ENCODE measurements at regions not wholly inside any gene's neighbourhood (a gene's known extent, or its start where the extent isn't known, plus 50 kb on each side); places are given as distances from the start of the nearest gene placed in this dataset.

DNA sequence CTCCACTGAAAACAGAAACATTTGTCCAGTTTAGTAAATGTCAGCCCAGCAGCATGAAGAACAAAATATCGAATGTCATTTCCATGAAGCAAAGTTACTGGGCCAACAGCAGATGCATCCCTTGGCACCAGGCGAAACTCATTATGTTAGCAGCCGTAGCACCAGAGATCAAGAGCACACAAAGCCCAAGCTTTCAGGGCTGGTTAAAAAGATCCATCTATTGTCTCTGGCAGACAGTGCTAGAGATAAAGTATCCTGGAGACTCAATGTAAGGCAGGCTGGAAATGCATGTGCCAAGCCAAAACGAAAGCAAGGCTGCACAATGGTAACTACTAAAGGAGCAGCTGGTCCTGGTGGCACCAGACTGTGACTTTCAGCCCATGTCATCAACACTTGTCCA, 120.3 kb upstream of the PLEKHG7 start:
- no peak for DNase-seq (ENCODE audit: low spot score)

DNA sequence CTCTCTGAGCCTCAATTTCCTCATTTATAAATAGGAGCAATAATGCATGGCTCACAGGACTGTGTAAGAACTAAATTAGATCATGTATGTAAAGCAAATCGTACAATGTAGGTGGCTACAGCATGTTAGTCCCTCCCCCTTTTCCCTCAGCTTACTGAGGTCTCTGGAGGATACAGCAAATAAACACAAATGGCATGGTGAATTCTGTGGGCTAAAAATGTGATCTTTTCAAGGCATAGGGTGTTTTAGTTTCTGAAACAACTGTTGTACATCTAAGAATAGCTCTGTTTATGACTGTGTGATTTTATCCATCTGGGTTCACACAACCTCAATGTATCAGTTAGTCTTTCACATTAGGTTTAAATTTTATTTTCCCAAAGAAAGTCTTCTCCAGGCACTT, 121.2 kb upstream of the PLEKHG7 start:
- DNase-seq (ENCODE audit: low spot score): no peak

DNA sequence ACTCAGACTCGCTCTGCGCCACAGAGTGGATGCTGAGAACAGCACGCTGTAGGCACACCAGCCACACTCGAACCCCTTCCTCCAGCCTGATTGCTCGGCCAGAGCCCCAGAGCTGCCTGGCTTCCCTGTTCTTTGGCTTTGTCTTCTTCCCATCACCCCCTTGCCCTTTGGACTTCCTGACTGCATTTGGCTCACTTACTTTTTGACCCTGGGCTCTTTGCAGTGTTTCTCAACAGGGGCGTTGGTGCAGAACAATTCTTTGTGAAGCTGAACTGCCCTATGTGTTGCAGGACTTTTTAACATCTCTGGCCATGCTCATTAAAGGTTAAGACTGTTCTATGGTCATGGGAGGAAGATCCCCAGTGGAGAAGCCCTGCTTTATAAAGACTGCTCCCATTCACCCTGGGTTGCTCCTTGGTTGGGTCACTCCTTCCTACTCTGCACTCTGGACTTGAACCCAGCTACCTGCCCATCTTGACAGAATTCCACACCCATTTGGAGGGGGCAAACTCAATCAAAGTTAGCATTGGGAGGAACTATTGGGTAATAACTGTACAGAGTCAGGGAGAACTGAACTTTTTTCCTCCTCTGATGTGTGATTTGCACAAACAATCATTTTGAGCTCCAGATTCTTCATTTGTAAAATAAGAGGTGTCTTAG, 127.7 kb upstream of the PLEKHG7 start:
- DNase-seq (ENCODE audit: low spot score): no peak

DNA sequence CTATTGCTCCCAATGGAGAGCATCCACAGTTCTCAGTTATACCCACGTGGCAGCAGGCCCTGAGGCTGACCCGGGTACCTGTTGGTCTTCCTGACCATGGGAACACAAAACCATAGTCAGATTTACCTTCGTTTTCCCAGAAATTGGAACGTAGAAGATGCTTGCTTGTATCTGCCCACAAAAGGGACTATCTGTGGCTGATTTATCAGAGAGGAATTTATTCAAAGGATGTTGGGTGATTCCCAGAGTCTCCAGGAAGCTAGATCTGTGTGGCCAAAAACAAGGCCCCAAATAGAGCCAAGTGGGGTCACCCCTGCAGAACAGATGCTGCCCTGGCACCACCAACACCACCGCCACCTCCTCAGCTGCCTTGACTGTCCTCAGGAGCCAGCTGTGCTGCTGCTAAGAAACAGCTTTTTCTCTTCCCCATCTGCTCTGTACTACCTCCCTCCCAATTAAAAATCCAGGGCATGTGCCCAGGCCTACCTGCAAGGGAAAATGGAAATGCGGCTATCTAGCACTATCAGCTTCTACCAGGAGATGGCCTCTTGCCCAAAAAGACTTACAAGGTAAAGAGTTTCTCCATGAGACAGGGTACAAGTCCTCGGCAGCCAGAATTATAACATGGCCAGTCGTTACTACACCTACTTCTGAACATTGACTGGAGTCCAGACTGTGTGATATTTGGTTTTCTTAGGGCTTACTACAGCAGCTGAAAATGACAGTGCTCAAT, 128.6 kb upstream of the PLEKHG7 start:
- DNase-seq (ENCODE audit: low spot score): peak; percentile 35

DNA sequence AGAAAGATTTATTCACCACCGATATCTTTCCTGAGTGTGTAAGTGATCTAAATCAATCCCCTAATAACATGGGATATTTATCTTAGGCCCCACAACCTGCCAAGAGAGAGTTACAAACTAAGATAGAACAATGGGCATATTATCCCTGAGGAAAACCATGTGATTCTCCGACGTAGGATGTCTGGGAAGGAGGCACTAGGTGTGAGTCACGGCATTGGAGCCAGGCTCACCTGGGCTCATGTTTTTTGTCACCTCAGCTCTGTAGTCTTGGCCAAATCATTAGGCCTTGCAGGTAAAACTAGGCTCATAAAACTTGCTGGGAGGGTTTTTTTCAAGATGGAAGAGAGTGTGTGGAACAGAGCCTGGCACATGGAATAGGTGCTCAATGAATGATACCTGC, 129.7 kb upstream of the PLEKHG7 start:
- no peak for DNase-seq (ENCODE audit: low spot score)

DNA sequence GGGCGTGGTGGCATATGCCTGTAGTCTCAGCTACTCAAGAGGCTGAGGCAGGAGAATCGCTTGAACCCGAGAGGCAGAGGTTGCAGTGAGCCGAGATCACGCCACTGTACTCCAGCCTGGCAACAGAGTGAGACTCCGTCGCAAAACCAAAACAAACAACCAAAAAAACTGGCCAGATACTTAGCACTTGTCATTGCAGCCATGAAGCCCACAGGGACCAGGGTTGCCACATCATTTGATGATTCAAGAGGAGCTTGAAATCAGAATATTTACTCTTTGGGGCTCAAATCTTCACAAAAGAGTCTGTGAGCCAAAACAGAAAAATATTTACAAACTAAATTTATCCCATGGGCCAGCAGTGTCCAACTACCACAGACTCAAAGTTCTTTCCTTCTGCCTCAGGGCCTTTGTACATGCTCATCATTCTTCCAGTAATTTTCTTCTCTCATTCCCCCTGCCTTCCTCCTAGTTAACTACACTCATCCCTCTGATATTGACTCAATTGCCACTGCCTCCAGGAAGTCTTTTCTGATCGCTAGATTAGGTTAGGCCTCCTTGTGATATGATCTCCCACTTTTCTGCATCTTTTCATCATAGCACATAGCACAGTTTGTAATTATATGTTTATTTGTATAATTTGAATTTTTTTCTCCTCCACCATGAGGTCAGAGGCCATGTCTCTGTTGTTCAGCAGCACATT, 130.8 kb upstream of the PLEKHG7 start:
- no peak for DNase-seq (ENCODE audit: low spot score)

DNA sequence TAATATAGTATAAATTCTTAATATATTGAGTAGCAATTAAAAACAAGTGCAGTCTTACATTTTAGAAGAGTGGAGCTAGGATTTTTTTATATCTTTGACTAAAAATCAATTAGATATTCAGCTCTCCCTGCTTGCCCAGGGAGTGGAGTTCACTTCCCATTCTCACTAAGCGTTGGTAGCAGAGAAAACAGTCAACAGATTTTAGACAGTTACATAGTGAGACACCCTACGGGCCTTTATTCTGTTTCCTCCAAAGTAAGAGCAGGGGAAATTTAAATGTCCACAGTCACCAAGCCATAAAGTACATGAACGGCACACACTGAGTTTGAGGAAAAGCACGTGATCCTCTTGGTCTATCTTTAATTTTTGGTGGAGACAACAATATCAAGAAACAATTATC, 131.6 kb upstream of the PLEKHG7 start:
- no peak for DNase-seq (ENCODE audit: low spot score)

DNA sequence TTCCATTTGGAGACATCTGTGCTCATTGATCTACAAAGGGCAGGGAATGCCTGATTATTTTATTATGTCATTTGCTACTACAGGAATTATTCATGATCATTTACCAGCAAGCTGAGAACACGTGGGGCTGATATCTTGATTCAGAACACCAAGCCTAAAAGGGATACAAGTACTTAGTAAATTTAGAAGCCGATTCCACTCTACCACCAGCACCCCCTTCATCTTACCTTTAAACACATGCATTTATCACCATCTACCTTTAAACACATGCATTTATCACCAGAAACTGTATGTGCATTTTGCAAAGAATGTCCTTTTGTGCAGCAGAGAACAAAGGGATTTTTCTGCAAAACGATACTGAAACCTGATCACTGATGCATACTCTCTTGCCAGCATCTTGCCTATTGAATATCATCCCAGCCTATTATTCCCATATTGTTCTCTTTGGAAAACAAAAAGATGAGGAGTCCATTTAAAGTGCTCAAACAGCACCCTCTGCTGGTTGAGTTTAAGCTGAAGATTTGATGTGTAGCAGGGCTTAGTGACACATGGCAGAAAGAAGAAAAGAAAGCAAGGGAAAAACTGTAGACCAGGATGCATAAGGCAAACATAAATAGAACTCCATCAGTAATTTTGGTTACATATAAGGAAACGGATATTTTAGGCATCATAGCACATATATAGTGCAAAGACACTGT, 132.6 kb upstream of the PLEKHG7 start:
- DNase-seq (ENCODE audit: low spot score): peak; percentile 74

DNA sequence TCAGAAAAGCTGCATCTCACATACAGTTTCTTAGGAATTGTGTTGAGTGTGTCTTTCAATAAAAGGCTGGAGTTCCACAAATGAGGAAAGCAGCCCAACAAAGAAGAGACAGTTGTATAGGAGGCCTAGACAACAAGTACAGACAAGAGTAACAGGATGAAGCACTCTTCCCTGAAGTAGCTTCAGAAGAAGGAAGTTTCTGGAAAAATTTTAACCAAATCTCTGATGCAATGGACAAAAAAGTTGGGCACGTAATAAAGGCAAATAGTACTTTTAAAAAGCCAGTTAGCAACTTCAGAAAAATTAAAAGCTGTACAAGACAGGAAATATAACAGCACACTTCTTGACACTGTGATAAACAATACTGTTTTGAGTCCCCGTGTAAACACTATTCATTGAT, 134.1 kb upstream of the PLEKHG7 start:
- DNase-seq (ENCODE audit: low spot score): no peak

DNA sequence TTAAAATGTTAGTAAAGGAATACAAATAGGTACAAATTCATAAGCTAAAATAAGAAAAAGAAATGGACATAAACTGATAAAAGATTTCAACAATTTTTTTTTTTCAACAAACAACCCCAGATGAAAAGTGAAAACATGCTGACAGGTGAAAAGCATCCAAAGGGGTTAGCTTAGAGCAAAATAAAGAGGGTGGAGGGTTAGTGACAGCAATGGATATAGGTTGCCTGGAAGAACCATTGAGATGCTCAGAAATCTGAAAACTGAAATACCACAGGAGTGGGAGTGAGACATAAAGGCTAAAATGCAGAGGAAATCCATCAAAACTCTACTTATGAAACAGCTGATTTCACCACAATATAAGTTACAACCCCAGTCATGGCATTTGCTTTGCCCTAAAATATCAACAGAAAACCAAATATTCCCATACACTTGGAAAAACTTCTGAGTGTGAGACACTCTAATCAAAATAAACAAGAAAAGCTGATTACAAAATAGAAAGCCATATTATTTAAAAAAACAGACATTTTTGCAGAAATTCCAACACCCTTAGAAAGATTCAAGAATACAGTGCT, 136.3 kb upstream of the PLEKHG7 start:
- no peak for DNase-seq (ENCODE audit: low spot score)

DNA sequence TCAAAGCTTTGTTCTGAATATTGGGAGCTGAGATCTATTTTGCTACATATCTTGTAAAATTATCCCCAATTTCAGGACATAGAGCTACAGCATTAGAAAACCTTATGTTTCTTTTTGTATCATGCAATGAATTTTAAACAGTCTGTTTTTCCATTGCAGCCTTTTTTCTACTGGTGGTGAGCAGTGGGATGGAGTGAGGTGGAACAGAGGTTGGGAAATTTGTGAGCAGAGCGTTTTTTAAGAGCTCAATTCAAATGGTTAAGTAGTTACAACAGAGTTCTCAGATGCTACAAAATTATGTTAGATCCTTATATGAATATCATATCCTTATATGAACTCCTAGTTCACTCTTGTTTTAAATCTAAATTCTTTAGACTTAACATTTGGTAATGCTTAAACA, 139.0 kb upstream of the PLEKHG7 start:
- DNase-seq (ENCODE audit: low spot score): no peak

DNA sequence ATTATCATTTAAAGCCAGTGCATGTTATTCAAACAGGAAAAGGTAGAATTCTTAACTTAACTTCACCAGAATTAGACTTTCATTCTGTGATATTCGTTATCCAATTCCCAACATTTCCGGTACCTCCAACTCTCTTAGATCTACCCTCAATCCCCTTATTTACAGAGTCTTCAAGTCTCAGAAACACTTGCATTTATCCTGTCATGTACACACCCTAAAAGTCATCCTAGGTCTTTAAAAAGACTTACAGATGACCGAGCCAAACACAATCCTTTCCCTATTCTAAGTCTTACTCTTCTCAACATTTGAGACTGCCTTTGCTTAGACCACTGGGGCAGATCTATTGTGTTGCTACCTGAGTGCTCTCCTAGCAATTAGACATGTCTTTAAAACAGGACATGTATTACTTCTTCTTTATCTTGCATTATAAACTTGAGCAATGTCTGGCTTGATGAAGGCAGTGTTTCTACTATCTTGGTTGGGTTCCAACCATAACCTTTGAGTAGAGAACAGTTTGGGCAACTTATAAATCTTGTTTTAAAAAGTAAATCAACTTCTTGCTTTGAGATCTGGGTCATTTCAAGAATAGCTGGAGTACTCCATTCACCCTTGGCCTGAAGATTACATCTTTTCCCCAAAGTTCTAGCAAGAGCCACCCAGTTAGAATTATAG, 140.6 kb upstream of the PLEKHG7 start:
- DNase-seq (ENCODE audit: low spot score): no peak

DNA sequence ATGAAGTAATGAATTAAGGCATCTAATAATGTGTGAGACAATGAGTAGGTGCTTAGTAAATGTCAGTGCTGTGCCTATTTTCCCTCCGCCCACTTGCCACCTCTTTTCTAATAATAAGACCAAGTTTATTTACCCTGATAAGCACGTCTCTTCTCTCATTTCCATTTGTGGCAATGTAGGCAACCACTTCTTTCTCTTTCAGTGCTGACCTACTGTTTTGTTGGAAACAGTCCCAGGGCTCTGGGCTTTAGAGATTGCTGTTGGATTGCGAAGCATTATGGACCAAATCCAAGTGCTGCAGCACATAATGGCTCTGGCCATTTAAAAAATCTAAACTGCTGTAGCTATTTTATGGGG, 141.3 kb upstream of the PLEKHG7 start:
- no peak for DNase-seq (ENCODE audit: low spot score)

DNA sequence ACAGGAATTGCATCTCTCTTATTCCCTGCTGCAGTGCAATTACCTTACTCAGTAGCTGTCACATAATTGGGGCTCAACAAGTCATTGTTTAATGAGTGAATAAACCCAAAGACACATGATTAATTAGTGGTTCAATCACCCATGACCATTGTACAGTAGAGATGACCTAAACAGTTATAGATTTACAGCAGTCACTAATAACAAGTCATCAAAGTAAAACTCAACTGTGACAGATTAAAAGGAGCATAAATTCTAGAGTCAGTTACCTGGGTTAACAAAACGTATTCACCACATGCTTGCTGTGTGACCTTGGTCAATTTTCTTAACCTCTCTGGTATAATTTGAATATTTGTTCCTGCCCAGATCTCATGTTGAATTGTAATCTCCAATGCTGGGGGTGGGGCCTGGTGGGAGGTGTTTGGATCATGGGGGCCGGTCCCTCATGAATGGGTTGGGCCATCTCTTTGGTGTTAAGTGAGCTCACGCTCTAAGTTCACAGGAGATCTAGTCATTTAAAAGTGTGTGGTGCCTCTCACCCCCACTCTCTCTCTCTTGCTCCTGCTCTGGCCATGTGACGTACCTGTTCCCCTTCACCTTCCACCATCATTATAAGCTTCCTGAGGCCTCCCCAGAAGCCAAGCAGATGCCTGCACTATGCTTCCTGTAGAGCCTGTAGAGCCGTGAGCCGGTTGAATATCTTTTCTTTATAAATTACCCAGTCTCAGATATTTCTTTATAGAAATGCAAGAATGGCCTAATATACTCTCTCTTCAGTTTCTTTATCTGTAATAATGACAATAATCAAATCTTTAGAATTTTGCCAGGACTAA, 141.9 kb upstream of the PLEKHG7 start:
- no peak for DNase-seq (ENCODE audit: low spot score)

DNA sequence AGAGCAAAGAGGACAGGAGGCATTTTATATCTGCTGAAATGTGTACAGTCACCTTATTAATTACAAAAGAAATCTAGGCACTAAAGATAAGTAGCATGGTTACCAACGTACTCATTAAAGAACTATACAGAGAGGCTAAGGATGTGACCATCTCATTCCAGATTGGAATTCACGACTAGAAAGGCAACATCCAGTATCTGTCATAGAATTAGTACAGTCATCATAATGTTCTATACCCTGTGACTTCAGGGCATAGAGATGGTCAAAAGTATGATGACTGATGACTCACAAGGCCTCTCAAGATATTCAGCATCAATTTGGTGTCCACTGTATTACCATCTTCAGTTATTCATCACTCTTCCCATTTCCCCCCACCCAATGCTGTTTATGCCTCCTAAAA, 144.0 kb upstream of the PLEKHG7 start:
- DNase-seq (ENCODE audit: low spot score): no peak

DNA sequence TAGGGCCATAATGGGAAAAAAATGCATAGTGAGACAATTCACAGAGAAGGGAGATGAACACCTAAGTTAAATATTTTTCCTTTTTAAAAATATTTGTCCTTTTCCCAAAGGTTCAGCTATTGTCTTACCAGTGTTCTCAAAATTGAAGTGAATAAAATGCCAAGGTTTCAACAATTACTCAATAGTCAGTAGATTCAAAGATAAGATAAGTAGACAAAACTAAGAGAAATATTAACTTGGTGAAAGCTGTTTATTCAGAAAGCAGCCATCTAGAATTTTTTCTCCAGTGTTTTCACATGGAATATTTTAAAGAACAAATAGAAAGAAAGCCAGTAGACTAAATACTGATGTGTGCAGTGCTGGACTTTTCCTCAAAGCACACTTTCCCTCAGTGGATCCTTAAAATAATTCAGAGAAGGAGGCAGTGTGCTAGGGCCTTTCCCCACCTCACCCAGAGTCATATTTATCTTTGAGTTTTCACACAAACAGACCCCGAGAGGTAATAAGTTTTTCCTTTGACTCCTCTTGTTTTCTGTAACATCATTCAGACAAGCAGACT, 144.5 kb upstream of the PLEKHG7 start:
- no peak for DNase-seq (ENCODE audit: low spot score)

DNA sequence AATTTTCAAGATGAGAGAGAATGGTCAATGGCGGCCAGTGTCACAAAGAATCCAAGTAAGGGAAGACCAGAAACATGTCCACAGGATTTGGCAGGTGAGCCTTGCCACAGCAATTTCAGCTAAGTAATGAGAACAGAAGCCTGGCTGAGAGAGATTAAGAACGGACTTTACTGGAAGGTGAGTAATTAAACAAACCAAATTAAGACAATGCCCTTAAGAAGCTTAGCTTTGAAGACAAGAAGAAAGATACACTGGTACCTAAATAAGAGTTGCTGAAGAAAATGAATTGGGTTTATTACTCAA, 145.4 kb upstream of the PLEKHG7 start:
- no peak for DNase-seq (ENCODE audit: low spot score)

DNA sequence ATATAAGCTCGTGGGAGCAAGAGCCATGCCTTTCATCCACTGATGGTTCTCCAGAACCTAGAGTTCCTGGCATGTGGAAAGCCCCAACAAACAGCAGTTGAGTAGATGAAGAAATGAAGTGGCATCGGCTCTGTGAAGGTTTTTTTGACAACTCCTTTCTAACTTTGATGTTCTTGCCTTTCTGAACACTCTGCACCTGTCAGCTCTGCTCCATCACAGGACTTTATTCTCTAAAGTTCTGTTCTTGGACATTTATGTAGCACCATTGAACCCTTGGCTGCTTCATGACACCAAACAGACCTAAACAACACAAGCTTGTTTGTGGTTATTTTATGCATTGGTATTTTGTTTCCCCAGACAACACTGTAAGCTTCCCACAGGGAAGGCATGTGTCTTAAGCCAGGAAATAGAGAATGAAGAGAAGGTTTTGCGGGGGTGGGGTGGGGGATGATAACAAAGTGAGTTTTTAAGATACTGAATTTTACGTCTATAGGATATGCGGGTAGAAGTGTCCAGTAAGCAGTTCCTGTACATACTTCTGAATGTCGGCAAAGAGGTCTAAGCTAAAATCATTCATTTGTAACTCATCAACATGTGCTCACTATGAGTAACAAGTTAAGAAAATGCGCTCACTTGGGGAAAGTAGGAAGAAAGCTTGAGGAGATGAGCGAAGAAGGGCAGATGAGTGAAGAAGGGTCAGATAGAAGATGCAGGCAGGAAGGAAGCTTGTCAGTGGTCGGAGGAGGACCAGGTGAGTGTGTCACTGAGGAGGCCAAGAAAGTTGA, 146.0 kb upstream of the PLEKHG7 start:
- no peak for DNase-seq (ENCODE audit: low spot score)

DNA sequence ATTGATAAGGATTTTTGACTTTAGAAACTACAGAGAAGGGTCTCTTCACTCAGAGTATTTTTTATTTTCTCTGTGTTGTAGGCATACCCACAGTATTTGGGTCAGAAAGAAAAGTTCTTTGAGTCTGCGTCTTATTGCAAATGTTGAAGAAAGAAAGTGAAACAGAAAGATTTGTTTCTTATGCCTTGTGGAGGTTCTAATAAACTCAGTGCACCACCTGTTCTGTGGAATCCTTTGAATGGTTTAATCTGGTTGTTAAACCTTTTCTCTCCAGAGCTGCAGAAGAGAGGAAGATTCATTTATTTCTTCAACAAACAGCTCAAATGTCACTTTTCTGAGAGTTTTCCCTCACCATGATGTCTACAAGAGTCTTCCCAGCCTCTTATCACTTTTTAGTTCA, 146.6 kb upstream of the PLEKHG7 start:
- DNase-seq (ENCODE audit: low spot score): peak; percentile 48
